SU-DHL-6 (cell line): ENCODE measurements at regions not wholly inside any gene's neighbourhood (a gene's known extent, or its start where the extent isn't known, plus 50 kb on each side); places are given as distances from the start of the nearest gene placed in this dataset.
"Not testable (repeated sequence)": the region's sequence is repeated elsewhere in the genome, so short reads cannot be mapped to it uniquely, and the experiment has no call there.

ENCODE experiments used
- CTCF ChIP-seq: fragments of 200-600 bp; sonication (generic); IDR thresholded peaks from one replicate; pipeline ENCODE4 v1.5.1; 2017; ENCODE audit warnings: antibody characterized with exemption, mild to moderate bottlenecking, low read length, moderate library complexity; ENCODE audit not compliant: insufficient read depth, poor library complexity, severe bottlenecking
- EZH2phosphoT487 ChIP-seq: fragments of 200-600 bp; sonication (generic), shearing (Covaris generic); conservative IDR thresholded peaks from 2 replicates; pipeline ENCODE4 v1.6.1; 2018; ENCODE audit warnings: mild to moderate bottlenecking, antibody characterized with exemption, low read length, moderate library complexity, mixed read lengths

DNA sequence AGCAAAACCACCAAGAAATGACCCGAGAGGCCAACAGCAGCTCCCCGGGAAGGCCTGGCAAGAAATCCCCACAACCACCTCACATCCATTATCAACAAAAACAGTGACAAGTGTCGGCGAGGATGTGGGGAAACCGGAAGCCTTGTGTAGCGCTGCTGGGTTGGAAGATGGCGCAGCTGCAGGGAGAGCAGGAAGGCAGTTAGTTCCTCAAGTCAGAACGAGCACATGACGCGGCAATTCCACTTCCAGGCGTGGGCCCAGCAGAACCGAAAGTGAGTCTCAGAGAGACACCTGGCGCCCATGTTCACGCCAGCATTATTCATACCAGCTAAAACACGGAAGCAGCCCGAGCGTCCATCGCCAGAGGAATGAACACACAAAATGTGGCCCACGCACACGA, 5413.7 kb upstream of the TPTE start:
- TF ChIP-seq CTCF, EZH2phosphoT487: not testable (repeated sequence)
